SIG-M5 (cell line): ENCODE measurements at regions not wholly inside any gene's neighbourhood (a gene's known extent, or its start where the extent isn't known, plus 50 kb on each side); places are given as distances from the start of the nearest gene placed in this dataset.
"Not testable (repeated sequence)": the region's sequence is repeated elsewhere in the genome, so short reads cannot be mapped to it uniquely, and the experiment has no call there.

Experiments used
- DNase-seq: peaks from one replicate; lab custom pipeline; 2025; lab: John Stamatoyannopoulos, UW

DNA sequence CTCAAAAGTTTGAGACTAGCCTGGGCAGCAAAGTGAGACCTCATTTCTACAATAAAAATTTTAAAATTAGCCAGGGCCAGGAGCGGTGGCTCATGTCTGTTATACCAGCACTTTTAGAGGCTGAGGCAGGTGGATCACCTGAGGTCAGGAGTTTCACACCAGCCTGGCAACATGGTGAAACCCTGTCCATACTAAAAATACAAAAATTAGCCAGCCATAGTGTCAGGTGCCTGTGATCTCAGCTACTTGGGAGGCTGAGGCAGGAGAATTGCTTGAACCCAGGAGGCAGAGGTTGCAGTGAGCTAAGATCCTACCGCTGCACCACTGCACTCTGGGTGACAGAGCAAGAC, 85.1 kb upstream of the MAP4 start:
- not testable (repeated sequence) for DNase-seq

DNA sequence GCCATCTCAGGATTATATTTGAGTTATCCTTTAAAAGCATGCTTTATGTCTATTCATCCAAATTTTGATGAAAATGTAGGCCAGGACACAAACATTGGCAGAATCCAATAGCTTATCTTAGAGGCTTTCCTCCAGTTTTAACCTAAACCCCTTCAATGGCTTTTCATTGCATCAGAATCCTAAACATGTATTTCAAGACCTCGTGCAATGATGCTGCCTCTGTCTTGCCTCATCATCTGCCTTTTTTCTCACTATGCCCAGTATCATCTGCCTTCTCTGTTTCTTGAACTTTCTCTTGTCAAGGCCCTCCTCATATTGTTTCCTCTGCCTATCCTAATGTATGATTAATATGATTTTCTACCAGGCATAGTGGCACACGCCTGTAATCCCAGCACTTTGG, 76.1 kb upstream of the MAP4 start:
- DNase-seq: no peak

DNA sequence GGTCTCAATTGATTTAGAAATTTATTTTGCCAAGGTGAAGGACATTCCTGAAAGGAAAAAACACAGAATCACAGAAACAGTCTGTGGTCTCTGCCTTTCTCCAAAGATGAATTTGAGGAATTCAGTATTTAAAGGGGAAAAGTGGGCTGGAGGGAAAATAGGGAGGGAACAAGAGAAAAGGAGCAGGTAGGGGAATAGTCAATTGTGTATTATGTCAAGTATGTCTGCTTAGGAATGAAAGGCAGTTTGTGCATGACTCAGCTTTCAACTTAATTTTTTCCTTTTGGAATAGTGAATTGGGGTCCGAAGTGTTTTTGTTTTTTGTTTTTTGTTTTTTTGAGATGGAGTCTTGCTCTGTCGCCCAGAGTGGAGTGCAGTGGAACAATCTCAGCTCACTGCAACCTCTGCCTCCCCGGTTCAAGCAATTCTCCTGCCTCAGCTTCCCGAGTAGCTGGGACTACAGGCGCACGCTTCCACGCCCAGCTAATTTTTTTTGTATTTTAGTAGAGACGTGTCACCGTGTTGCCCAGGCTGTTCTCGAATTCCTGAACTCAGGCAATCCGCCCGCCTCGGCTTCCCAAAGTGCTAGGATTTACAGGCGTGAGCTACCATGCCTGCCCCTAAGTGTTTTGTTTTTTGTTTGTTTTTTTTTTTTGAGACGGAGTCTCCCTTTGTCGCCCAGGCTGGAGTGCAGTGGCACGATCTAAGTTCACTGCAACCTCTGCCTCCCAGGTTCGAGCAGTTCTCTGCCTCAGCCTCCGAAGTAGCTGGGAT, 74.1 kb upstream of the MAP4 start:
- no peak for DNase-seq

DNA sequence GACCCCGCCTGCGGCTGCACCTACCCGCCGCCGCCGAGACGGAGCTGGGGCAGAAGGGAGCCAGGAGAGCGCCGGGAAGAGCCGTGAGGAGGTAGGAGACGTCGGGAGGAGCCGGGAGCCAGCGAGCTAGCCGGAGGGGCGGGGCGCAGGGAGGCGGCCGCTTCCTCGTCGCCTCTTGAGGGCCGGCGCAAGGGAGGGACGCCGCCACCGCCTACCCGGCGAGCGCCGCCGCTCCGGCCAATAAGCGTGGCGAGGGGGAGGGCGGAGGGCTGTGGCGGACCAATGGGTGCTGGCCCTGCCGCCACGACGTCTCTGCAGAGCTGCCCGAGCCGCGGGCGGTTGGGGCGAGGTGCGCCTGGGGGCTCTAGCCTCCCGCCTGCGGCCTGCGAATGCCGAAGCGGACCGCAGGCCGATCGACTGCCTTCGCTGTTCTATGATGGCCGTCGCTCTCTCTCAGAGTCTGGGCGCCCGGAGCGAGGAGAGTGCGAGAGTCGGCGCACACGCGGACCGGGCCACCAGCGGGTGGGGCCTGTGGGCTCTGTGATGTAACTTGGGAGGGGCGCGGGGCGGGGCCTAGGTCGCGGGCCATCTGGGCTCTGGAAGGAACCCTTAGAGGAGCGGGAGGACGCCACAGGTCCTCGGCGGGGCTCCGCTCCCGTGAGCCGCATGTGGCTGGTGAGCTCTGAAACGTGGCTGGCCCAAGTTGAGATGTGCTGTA, 72.7 kb upstream of the MAP4 start:
- DNase-seq: peak; percentile 83

DNA sequence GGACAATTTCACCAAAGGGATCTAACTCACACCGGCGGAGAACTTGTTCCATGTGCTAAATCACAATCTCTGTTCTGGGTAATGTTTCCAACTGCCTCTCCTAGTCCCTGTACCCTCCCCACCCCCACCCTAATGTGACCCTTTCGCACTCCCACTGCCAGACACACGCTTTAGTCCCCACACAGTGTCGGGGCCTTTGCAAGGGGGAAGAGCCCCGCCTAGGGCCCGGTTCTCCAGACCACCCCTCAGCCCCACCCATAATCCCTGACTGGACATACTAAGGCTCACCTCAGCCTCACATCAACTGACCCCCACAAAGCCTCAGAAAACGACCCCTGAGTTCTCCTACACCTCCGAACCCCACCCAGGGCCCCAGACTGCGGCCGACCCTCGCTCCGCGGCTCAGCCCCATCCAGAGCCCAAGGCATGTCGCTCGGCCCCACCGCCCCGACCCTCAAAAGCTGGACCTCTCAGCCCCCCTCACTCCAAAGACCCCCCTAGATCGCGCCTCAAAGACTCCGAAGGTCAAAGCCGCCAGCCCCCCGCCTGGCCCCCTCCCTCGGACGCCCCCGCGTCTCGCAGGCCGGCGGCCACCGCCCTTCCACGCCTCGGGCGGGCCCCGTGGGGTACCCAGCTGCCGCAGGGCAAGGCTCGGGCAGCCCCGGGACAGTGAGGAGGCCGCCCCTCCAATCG, 72.0 kb upstream of the MAP4 start:
- no peak for DNase-seq

DNA sequence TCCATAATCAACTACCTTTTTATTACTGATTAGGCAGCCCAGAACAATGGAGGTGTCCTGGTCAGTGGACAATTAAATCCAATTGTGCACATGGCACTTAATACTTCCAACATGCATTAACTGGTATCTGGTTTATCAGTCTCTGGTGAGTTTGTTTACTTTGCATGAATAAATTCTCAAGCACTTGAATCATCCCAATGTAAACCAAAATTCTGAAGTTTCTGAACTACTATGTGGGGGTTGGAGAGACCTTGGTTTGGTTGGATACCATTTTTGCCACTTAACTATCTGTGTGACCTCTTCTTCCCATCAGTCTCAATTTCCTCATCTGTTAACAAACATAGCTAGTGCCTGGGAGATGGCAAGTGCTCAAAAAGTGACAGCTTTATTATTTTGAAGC, 70.5 kb upstream of the MAP4 start:
- no peak for DNase-seq

DNA sequence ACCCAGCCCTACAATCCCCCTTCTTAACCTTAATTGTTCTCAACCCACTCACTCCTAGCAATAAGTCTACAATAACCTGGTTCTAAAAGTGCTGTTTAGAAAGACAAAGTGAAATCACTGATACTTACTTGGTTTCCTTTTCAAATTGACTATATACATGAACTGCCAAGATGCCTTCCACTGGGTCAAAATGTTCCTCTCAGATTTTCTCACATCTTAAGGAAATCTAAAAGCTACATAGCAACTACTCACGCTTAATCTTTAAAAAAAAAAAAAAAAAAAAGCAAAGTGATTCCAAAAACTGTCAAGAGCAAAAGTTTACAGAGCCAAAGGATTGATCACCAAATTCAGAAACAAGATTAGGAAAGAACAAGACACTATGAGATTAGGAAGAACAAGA, 68.7 kb upstream of the MAP4 start:
- no peak for DNase-seq

DNA sequence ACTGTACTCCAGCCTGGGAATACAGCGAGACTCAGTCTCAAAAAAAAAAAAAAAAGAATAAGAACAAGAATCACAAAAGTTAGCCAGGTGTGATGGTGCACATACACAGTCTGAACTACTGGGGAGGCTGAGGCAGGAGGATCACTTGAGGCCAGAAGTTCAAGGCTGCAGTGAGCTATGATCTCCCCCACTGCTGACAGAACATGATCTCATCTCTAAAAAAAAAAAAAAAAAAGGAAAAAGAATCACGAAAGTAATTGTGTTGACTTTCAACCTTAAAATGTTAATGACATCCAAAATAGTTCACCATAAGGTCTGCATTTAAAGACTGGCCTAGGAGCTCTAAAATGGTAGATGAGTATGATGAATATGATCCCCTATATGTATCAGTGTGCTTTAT, 68.0 kb upstream of the MAP4 start:
- no peak for DNase-seq

DNA sequence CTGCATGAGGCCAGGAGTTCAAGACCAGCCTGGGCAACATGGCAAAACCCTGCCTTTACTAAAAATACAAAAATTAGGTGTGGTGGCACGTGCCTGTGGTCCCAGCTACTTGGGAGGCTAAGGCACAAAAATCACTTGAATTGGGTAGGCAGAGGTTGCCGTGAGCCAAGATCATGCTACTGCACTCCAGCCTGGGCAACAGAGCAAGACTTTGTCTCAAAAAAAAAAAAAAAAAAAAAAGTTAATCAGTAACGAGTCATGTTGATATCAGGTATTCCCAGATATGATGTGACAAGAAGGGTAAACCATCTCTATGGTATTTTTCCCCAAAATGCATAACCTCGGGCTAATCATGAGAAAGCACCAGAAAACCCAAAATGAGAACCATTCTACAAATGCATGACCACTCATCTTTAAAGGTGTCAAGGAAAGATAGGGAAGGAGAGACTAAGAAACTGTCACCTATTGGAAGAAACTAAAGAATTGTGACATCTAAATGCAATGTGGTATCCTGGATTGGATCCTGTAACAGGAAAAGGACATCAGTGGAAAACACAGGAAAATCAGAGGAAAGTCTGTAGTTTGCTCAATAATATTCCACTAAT, 66.5 kb upstream of the MAP4 start:
- DNase-seq: no peak

DNA sequence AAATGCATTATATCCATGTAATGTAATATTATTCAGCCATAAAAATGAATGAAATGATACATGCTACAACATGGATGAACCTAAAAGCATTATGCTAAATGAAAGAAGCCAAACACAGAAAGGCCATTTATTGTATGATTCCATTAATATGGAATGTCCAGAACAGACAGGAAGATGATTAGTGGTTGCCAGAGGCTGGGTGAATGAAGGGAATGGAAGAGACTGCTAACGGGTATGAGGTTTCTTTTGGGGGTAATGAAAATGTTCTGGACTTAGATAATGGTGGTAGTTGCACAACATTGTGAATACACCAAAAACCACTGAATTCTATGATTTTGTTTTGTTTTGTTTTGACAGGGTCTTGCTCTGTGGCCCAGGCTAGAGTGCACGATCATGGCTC, 61.6 kb upstream of the MAP4 start:
- DNase-seq: no peak

DNA sequence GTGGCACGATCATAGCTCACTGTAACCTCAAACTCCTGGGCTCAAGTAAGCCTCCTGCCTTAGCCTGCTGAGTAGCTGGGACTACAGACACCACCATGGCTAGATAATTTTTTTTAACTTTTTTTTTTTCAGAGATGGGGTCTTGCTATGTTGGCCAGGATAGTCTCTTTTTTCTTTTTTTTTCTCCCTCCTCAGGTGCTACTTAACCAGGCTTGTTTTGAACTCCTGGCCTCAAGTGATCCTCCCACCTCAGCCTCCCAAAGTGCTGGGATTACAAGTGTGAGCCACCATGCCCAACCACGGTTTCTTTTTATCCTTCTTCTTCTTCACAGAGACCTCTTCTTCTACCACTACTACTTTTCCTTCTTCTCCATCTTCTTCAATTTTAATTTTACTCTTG, 53.8 kb upstream of the MAP4 start:
- DNase-seq: no peak

DNA sequence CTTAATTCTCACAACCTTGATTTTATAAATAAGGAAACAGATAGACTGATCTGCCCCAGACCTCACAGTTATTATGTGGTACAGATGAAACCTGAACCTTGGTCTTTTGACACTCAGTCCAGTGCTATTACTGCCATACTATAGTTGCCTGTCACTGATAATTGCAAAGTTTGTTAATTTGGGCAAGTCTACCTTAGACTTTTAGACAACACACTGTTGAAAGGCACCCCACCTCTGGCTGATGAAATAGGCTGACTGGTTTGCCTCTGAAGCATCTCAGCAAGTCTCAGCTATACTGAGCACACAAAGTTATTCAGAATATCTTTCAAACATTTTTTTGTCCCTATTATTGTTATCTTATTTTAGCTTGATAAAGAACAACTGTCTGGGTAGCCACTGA, 53.1 kb upstream of the MAP4 start:
- DNase-seq: no peak

DNA sequence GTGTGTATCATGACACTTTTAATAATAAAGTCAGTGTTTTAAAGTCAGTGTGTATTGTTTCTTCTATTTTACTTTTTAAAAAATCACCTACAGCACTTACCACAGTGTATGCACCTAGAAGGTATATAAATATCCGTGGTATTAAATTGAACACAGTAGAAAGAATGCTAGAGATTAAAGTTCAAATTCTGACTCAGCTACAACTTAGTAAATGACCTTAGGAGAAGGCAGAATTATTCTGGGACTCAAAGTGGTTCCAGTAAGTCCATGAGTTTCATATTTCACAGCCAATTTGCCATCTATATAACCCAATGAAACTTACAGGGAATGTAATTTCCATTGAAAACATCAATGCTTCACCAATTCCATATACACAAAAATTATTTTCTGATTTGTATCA, 52.7 kb upstream of the MAP4 start:
- DNase-seq: no peak

DNA sequence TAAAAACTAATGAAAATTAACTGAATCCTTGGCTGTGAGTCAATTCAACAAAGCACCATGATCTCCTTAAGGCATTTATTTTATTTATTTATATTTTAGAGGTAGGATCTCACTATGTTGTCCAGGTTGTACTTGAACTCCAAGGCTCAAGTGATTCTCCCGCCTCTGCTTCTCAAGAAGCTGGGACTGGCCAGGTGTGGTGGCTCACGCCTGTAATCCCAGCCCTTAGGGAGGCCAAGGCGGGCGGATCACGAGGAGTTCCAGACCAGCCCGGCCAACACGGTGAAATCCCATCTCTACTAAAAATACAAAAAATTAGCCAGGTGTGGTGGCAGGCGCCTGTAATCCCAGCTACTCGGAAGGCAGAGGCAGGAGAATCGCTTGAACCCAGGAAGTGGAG, 52.1 kb upstream of the MAP4 start:
- not testable (repeated sequence) for DNase-seq

DNA sequence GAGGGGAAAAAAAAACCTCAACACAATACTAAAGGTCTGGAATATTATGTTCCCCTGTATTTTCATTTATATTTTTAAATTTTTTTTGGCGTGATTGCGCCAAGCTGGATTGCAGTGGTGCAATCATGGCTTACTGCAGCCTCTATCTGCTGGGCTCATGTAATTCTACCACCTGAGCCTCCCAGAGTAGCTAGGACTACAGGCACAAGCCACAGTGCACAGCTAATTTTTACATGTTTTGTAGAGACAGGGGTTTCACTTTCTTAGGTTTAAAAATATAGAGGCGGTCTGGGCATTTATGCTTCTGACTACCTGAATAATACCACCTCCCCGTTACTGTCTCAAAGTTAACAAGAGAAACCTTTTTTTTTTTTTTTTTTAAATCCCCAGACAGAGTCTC, 51.1 kb upstream of the MAP4 start:
- no peak for DNase-seq
